Fibroblast of the aortic adventitia (primary cell): ENCODE measurements at regions not wholly inside any gene's neighbourhood (a gene's known extent, or its start where the extent isn't known, plus 50 kb on each side); places are given as distances from the start of the nearest gene placed in this dataset.

Experiments used
- DNase-seq: peaks from one replicate; pipeline ENCODE4 v3.0.0-alpha.2; 2010; ENCODE audit warnings: low read depth
- H3K4me3 ChIP-seq: 2 replicates; pipeline ENCODE4 v1.5.1; 2011; ENCODE audit warnings: low read depth, mild to moderate bottlenecking, control low read depth, low read length, moderate library complexity
- CTCF ChIP-seq: IDR thresholded peaks from 2 replicates; pipeline ENCODE4 v1.5.1; 2011; ENCODE audit warnings: mild to moderate bottlenecking, low read length, control low read depth, inconsistent platforms; ENCODE audit not compliant: insufficient read depth

- TF ChIP-seq CTCF = no peak
- no peak overlapping the region for H3K4me3 ChIP-seq
These were observed 957.1 kb upstream of the RBFOX1 start for GRCh38 chr16:6375465-6376075.

GRCh38 chr16:6374821-6375220 lies 957.8 kb upstream of the RBFOX1 start:
- H3K4me3 ChIP-seq = no peak overlapping the region
- no peak for DNase-seq
- no peak for TF ChIP-seq CTCF

More at GRCh38 chr16:6375465-6376075, 957.1 kb upstream of the RBFOX1 start:
- DNase-seq = no peak

GRCh38 chr16:6364846-6365245 lies 967.8 kb upstream of the RBFOX1 start:
- no peak overlapping the region for H3K4me3 ChIP-seq
- DNase-seq = no peak
- no peak for TF ChIP-seq CTCF

GRCh38 chr16:6363896-6364607 lies 968.6 kb upstream of the RBFOX1 start:
- TF ChIP-seq CTCF = no peak
- no peak for DNase-seq
- H3K4me3 ChIP-seq = no peak overlapping the region

- H3K4me3 ChIP-seq = no peak overlapping the region
- DNase-seq = no peak
- TF ChIP-seq CTCF = no peak
These were observed 969.2 kb upstream of the RBFOX1 start for GRCh38 chr16:6363396-6363795.

DNA sequence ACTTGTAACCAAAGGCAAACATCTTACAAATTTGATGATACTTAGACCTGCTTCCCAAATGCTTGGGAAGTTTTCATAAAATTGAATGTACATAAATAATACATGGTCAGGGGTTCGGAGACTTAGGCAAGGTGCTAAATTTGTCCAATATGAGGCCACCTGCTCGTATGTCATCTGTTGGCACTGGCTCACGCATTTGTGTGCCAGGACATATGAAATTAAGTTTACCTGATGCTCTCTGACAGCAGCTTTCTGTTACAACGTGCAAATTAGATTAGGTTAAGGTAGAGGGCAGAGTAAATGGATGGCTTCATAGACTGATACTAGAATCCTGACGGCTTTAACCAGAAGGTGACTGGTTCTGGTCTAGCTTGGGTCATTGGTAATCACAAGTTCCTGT lies 970.3 kb upstream of the RBFOX1 start:
- H3K4me3 ChIP-seq = no peak overlapping the region
- DNase-seq = no peak
- no peak for TF ChIP-seq CTCF

- no peak overlapping the region for H3K4me3 ChIP-seq
- no peak for DNase-seq
- TF ChIP-seq CTCF = no peak
These were observed 972.0 kb upstream of the RBFOX1 start for GRCh38 chr16:6360641-6361040.
